K562 (cell line): ENCODE measurements at regions not wholly inside any gene's neighbourhood (a gene's known extent, or its start where the extent isn't known, plus 50 kb on each side); places are given as distances from the start of the nearest gene placed in this dataset.
A peak's percentile ranks its signal among the peaks of the same experiment; 100 is the strongest.

ENCODE experiments used
- ATAC-seq: fragments of 200-7000 bp; cut with Tn5 transposase; 3 replicates; pipeline ENCODE4 v1.9.1; 2020; ENCODE audit warnings: moderate library complexity
- BruUV-seq: library from RNA; stranded (reverse); fragments of 400-500 nt; replicated peaks from 2 replicates; lab custom pipeline; 2021; lab: Mats Ljungman, UMichigan
- CTCF ChIA-PET: fragments of 300-600 bp; formaldehyde crosslinking; extraction: SDS; loops from one replicate; lab custom pipeline; 2021; ENCODE audit warnings: low intra/inter-chr PET ratio; lab: Yijun Ruan, JAX
- POLR2A ChIA-PET: fragments of 300-600, 350-650 bp; sonication (Branson Sonifier 250); formaldehyde crosslinking; extraction: SDS; loops from one replicate; lab custom pipeline; 2021; ENCODE audit warnings: antibody characterized with exemption, inconsistent platforms; lab: Yijun Ruan, JAX
- DNase-seq, 4 experiments: peaks; one replicate each; pipeline versions ENCODE4 v3.0.0 to v3.0.0-alpha.2; 2011 to 2018; ENCODE audit warnings: low spot score in 3 of 4, mixed read lengths in 3 of 4; ENCODE audit errors: extremely low read depth in 1 of 4
- FAIRE-seq: peaks from 2 replicates; lab custom pipeline; 2011; peaks lifted over from hg19 to GRCh38; lab: Jason Lieb, UNC
- H2AFZ ChIP-seq: 2 replicates; pipeline ENCODE4 v1.6.0; 2011; ENCODE audit warnings: low read depth, low read length, control low read depth, inconsistent platforms
- H3K27ac ChIP-seq: fragments of 200-600 bp; 3 replicates; pipeline ENCODE4 v1.8.0; 2011; ENCODE audit warnings: low read depth, mild to moderate bottlenecking, control low read depth, inconsistent platforms, low read length, moderate library complexity, mixed read lengths; ENCODE audit errors: extremely low read depth
- H3K27me3 ChIP-seq, 2 experiments: fragments of 300-600 bp in 1 of 2; 2 replicates in 1 of 2; 3 replicates in 1 of 2; pipeline versions ENCODE4 v1.6.0 to v1.8.0; 2011; ENCODE audit warnings: inconsistent platforms in 2 of 2, low read length in 2 of 2, mild to moderate bottlenecking in 1 of 2, mixed read lengths in 1 of 2, moderate library complexity in 1 of 2; ENCODE audit not compliant: control insufficient read depth in 2 of 2, insufficient read depth in 2 of 2
- H3K36me3 ChIP-seq: fragments of 300-600 bp; 3 replicates; pipeline ENCODE4 v1.8.0; 2011; ENCODE audit warnings: mild to moderate bottlenecking, low read length, inconsistent platforms; ENCODE audit not compliant: control insufficient read depth, insufficient read depth
- H3K4me1 ChIP-seq, 2 experiments: fragments of 200-600 bp in 1 of 2; replicated peaks in 1 of 2; 2 replicates in 1 of 2; 3 replicates in 1 of 2; pipeline versions ENCODE4 v1.5.1 to v1.8.0; 2011; ENCODE audit warnings: inconsistent platforms in 2 of 2, low read length in 2 of 2, mild to moderate bottlenecking in 1 of 2, mixed read lengths in 1 of 2, moderate library complexity in 1 of 2; ENCODE audit not compliant: control insufficient read depth in 2 of 2, insufficient read depth in 2 of 2
- H3K4me2 ChIP-seq: 2 replicates; pipeline ENCODE4 v1.6.1; 2011; ENCODE audit warnings: low read length, control low read depth, inconsistent platforms, mixed read lengths; ENCODE audit not compliant: insufficient read depth
- H3K4me3 ChIP-seq: fragments of 200-600 bp; sonication (generic), shearing (Covaris generic); 2 replicates; pipeline ENCODE4 v1.5.1; 2016; ENCODE audit warnings: control low read depth, inconsistent platforms
- H3K79me2 ChIP-seq: fragments of 200-600 bp; 3 replicates; pipeline ENCODE4 v1.8.0; 2011; ENCODE audit warnings: low read length, inconsistent platforms; ENCODE audit not compliant: control insufficient read depth, insufficient read depth
- H3K9ac ChIP-seq, 2 experiments: 2 replicates each; pipeline versions ENCODE4 v1.6.0 to v1.6.1; 2011; ENCODE audit warnings: low read depth in 2 of 2, low read length in 2 of 2, control low read depth in 1 of 2, inconsistent platforms in 1 of 2, mild to moderate bottlenecking in 1 of 2, mixed read lengths in 1 of 2; ENCODE audit not compliant: insufficient read depth in 1 of 2
- H3K9me1 ChIP-seq: one replicate; pipeline ENCODE4 v1.6.0; 2011; ENCODE audit warnings: inconsistent platforms, mild to moderate bottlenecking, low read length, moderate library complexity; ENCODE audit not compliant: control insufficient read depth, insufficient read depth
- H3K9me3 ChIP-seq: replicated peaks from 2 replicates; pipeline ENCODE4 v1.5.1; 2011; ENCODE audit warnings: low read depth, low read length, inconsistent platforms; ENCODE audit not compliant: control insufficient read depth, insufficient read depth
- H4K20me1 ChIP-seq: replicated peaks from 2 replicates; pipeline ENCODE4 v1.6.1; 2011; ENCODE audit warnings: low read length, inconsistent platforms, mixed read lengths; ENCODE audit not compliant: control insufficient read depth, insufficient read depth
- BHLHE40 ChIP-seq: IDR thresholded peaks from 2 replicates; pipeline ENCODE4 v1.6.1; 2011; ENCODE audit warnings: low read length, improper control_type of control experiment
- CBFA2T2 ChIP-seq: fragments of 450-650 bp; conservative IDR thresholded peaks from 2 replicates; pipeline ENCODE4 v1.6.1; 2017; ENCODE audit warnings: mild to moderate bottlenecking
- ELF1 ChIP-seq: fragments of 200-800 bp; sonication (Bioruptor generic); IDR thresholded peaks from 2 replicates; pipeline ENCODE4 v1.6.1; 2016; ENCODE audit warnings: missing genetic modification characterization, missing compliant biosample characterization
- FOXK2 ChIP-seq, 2 experiments: fragments of 450-650 bp; IDR thresholded peaks in 1 of 2; conservative IDR thresholded peaks in 1 of 2; 2 replicates each; pipeline ENCODE4 v1.6.1; 2016; ENCODE audit warnings: low read depth in 2 of 2, mild to moderate bottlenecking in 1 of 2
- JUN ChIP-seq, 2 experiments: sonication (generic) in 1 of 2; formaldehyde crosslinking in 1 of 2; IDR thresholded peaks; 2 replicates each; pipeline versions ENCODE4 v1.6.1 to v1.8.0; 2012 to 2022; ENCODE audit warnings: borderline replicate concordance in 2 of 2, mild to moderate bottlenecking in 2 of 2, improper control_type of control experiment in 1 of 2, low read depth in 1 of 2, low read length in 1 of 2, missing genetic modification reagents in 1 of 2
- MEIS2 ChIP-seq: fragments of 450-650 bp; IDR thresholded peaks from 2 replicates; pipeline ENCODE4 v1.6.1; 2014; ENCODE audit warnings: mild to moderate bottlenecking; ENCODE audit not compliant: partially characterized antibody
- MTF1 ChIP-seq: fragments of 250-450 bp; sonication (Bioruptor Pico); IDR thresholded peaks from 2 replicates; pipeline ENCODE4 v1.9.0; 2021; ENCODE audit warnings: moderate library complexity, mild to moderate bottlenecking, inconsistent platforms, borderline replicate concordance
- PML ChIP-seq: IDR thresholded peaks from 2 replicates; pipeline ENCODE4 v1.6.1; 2012; ENCODE audit warnings: low read length, inconsistent platforms
- RBM17 ChIP-seq: fragments of 200-400 bp; formaldehyde crosslinking; IDR thresholded peaks from 2 replicates; pipeline ENCODE4 v1.6.1; 2017; ENCODE audit warnings: low read depth, mild to moderate bottlenecking, low read length, borderline replicate concordance
- SAFB2 ChIP-seq: fragments of 200-400 bp; formaldehyde crosslinking; IDR thresholded peaks from 2 replicates; pipeline ENCODE4 v1.6.1; 2018; ENCODE audit warnings: borderline replicate concordance, low read length, low read depth, moderate library complexity; ENCODE audit not compliant: severe bottlenecking
- SP2 ChIP-seq: IDR thresholded peaks from 2 replicates; pipeline ENCODE4 v1.6.1; 2011; ENCODE audit warnings: mild to moderate bottlenecking, low read depth, low read length, moderate library complexity; ENCODE audit not compliant: poor library complexity, severe bottlenecking; ENCODE audit errors: extremely low read depth
- TAF9B ChIP-seq: fragments of 450-650 bp; IDR thresholded peaks from 2 replicates; pipeline ENCODE4 v1.6.1; 2018; ENCODE audit warnings: mild to moderate bottlenecking; ENCODE audit not compliant: partially characterized antibody
- TBL1XR1 ChIP-seq, 2 experiments: IDR thresholded peaks; 2 replicates each; pipeline ENCODE4 v1.6.1; 2012; ENCODE audit warnings: improper control_type of control experiment in 2 of 2, low read length in 2 of 2, mild to moderate bottlenecking in 1 of 2
- ZNF134 ChIP-seq: fragments of 250-450 bp; sonication (Bioruptor Pico); conservative IDR thresholded peaks from 2 replicates; pipeline ENCODE4 v1.4.0; 2020
- ZNF146 ChIP-seq: IDR thresholded peaks from one replicate; pipeline ENCODE4 v1.6.1; 2018; ENCODE audit warnings: missing compliant biosample characterization; ENCODE audit not compliant: unreplicated experiment
- ZNF512 ChIP-seq: IDR thresholded peaks from 2 replicates; pipeline ENCODE4 v1.6.1; 2016; ENCODE audit warnings: missing genetic modification characterization, missing compliant biosample characterization
- WGBS: fragments of 100-300 bp; shearing (Covaris generic); methylation state at CpG from one replicate; pipeline ENCODE4 v1.1.6; 2016; ENCODE audit warnings: low coverage, mixed read lengths; ENCODE audit not compliant: insufficient coverage; ENCODE audit errors: missing lambda C conversion rate; 5-methylcytosine and 5-hydroxymethylcytosine counted together
- in situ Hi-C: fragments of 300-500 bp; cut with MboI; formaldehyde crosslinking; loops from 4 replicates; pipeline ENCODE4 v1.15.0; 2018; ENCODE audit warnings: inconsistent platforms, mixed read lengths
- intact Hi-C: fragments of 100-400 bp; cut with micrococcal nuclease; formaldehyde crosslinking; loops from 2 replicates; pipeline ENCODE4 v1.14.2; 2022
- TF ChIP-seq, protein P1 (sequence below): fragments of 250-450 bp; sonication (Bioruptor Pico); IDR thresholded peaks from 2 replicates; pipeline ENCODE4 v1.8.0; 2022; ENCODE audit warnings: inconsistent platforms

GRCh38 chr20:62583424-62583920 is 58.8 kb upstream of the SLCO4A1 start (continued):
- TF ChIP-seq ZNF512 (tag) (peak; percentile 72), SAFB2 (no peak), PML (no peak), ZNF134 (peak; percentile 74)

DNA sequence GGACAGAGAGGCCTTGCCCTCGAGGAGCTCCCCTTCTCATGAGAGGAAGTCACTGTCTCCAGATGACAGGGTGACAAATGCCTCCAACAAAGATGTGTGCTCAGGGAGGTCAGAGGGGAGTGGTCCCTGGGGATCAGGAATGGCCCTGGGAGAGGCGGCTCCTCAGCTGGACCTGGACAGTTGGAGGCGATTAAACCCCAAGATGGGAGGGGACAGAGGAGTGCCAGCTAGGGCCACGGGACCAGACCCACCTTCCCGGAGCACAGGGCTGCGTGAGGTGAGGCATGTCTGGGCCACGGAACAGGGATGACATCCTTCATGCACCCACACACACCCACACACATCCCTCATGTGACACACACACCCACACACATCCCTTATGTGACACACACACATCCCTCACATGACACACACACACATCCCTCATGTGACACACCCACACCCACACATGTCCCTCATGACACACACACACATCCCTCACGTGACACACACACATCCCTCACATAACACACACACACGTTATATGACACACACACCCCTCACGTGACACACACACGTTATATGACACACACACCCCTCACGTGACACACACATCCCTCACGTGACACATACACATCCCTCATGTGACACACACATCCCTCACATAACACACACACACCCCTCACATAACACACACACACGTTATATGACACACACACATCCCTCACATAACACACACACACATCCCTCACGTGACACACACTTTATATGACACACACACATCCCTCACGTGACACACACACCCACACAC is 57.4 kb upstream of the SLCO4A1 start:
- intact Hi-C loops, result no loop called here
- no peaks in the 10 kb centered on the region for H3K9me1 ChIP-seq
- no TSS peak for BruUV-seq
- DNase-seq (no peak), ATAC-seq (no peak), FAIRE-seq (peak; percentile 70)
- H3K9ac ChIP-seq, result no peak overlapping the region
- H3K27me3 ChIP-seq, result peaks cover 19 to 87% of the 10 kb centered on the region in 2 experiments; a peak in 4 of 5 replicates
- no peak overlapping the region for H3K4me2 ChIP-seq
- H2AFZ ChIP-seq, result no peak overlapping the region
- H4K20me1 ChIP-seq, result peaks cover 12% of the 10 kb centered on the region; the same call in 1 of the 2 replicates
- ChIA-PET POLR2A (interaction anchor here (0.6 kb wide), 1 partner anchor 12 kb away, joined by 3 read pairs; no protein-coding TSS in a partner anchor), CTCF (no interaction called here)
- H3K4me1 ChIP-seq, result peaks cover 0 to 25% of the 10 kb centered on the region in 2 experiments; a peak in 2 of 5 replicates
- H3K79me2 ChIP-seq, result no peaks in the 10 kb centered on the region
- in situ Hi-C loops, result no loop called here
- H3K27ac ChIP-seq, result no peak overlapping the region
- WGBS, result 3% methylated on average over 16 of the region's 16 CpGs
- H3K9me3 ChIP-seq, result no peaks in the 10 kb centered on the region
- no peak overlapping the region for H3K4me3 ChIP-seq
- no peaks in the 10 kb centered on the region for H3K36me3 ChIP-seq
- TF ChIP-seq ELF1 (tag), result no peak
- TF ChIP-seq, protein P1, sequence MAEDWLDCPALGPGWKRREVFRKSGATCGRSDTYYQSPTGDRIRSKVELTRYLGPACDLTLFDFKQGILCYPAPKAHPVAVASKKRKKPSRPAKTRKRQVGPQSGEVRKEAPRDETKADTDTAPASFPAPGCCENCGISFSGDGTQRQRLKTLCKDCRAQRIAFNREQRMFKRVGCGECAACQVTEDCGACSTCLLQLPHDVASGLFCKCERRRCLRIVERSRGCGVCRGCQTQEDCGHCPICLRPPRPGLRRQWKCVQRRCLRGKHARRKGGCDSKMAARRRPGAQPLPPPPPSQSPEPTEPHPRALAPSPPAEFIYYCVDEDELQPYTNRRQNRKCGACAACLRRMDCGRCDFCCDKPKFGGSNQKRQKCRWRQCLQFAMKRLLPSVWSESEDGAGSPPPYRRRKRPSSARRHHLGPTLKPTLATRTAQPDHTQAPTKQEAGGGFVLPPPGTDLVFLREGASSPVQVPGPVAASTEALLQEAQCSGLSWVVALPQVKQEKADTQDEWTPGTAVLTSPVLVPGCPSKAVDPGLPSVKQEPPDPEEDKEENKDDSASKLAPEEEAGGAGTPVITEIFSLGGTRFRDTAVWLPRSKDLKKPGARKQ (CRISPR knock-in tag), result no peak
- TF ChIP-seq MTF1 (CRISPR knock-in tag), result no peak
- no peak for TF ChIP-seq JUN (IDR thresholded peaks at IDR 0.05; ENCODE audit: borderline replicate concordance, low read depth, low read length)
- TF ChIP-seq JUN (CRISPR knock-in tag; IDR thresholded peaks at IDR 0.05; ENCODE audit: borderline replicate concordance), result no peak
- TF ChIP-seq MEIS2, result no peak
- TF ChIP-seq RBM17, result no peak
- TF ChIP-seq TAF9B, result no peak
- peak; percentile 67 for TF ChIP-seq CBFA2T2
- TF ChIP-seq BHLHE40, result peak; percentile 81
- peak in 1 of 2 experiments; percentile 51; a peak in 1 of 4 replicates for TF ChIP-seq FOXK2 (conservative IDR thresholded peaks at IDR 0.05 in 1 of 2, IDR thresholded peaks at IDR 0.05 in 1 of 2; ENCODE audit: low read depth in 2 of 2)
- TF ChIP-seq SP2, result no peak
- no peak for TF ChIP-seq ZNF146 (CRISPR knock-in tag)
- TF ChIP-seq TBL1XR1 (IDR thresholded peaks at IDR 0.05; ENCODE audit: low read length in 2 of 2), result no peak
